MG63 (cell line): ENCODE measurements at regions not wholly inside any gene's neighbourhood (a gene's known extent, or its start where the extent isn't known, plus 50 kb on each side); places are given as distances from the start of the nearest gene placed in this dataset.

ENCODE experiments used
- DNase-seq: peaks from one replicate; pipeline ENCODE4 v3.0.0-alpha.2; 2020
- H3K27me3 ChIP-seq: fragments of 250-450 bp; sonication (Bioruptor Pico); 2 replicates; pipeline ENCODE4 v1.5.1; 2020; ENCODE audit warnings: mild to moderate bottlenecking, moderate library complexity
- H3K36me3 ChIP-seq: fragments of 250-450 bp; sonication (Bioruptor Pico); 2 replicates; pipeline ENCODE4 v1.5.1; 2020; ENCODE audit warnings: mild to moderate bottlenecking, moderate library complexity
- H3K4me3 ChIP-seq: fragments of 250-450 bp; sonication (Bioruptor Pico); 2 replicates; pipeline ENCODE4 v1.5.1; 2020; ENCODE audit warnings: mild to moderate bottlenecking, moderate library complexity
- H3K9me3 ChIP-seq: fragments of 250-450 bp; sonication (Bioruptor Pico); 2 replicates; pipeline ENCODE4 v1.5.1; 2020; ENCODE audit warnings: mild to moderate bottlenecking, moderate library complexity

DNA sequence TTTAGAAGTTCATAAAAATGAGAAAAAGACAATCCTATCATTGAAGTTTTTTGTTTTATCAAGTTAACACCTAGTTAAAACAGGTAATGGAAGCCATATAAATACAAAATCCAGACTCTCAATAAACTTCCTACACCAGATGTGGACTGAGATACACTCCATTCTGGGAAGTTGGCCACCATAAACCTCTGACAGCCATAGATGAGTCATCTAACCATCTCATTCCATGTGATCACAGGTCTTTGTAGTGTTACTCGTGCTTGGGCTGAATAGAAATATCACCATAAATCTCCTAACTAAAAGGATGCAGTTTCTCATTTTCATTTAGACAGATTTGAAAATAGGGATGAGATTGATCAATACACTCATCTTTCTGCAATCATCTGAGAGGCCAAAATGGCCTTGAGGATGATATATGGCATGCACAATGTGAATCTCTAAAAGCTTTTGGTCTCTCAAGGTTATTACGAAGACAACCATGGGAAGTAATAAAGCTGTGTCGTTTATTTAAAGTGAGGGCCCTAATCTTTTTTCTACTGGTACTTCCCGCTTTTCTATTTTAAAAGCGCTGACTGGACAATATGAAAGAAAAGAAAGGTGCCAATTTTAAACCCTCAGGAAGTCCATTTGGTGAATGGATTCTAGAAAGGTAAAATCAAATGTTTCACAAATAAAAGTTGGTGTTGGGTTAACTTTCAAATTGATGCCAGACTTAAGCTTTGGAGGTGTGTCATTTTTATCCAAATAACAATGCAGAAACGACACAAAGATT lies 155.5 kb downstream of the POLR2M start:
- no peak overlapping the region for H3K4me3 ChIP-seq
- H3K36me3 ChIP-seq: no peaks in the 10 kb centered on the region
- H3K9me3 ChIP-seq: no peaks in the 10 kb centered on the region
- DNase-seq: peak; percentile 62
- H3K27me3 ChIP-seq: no peaks in the 10 kb centered on the region

DNA sequence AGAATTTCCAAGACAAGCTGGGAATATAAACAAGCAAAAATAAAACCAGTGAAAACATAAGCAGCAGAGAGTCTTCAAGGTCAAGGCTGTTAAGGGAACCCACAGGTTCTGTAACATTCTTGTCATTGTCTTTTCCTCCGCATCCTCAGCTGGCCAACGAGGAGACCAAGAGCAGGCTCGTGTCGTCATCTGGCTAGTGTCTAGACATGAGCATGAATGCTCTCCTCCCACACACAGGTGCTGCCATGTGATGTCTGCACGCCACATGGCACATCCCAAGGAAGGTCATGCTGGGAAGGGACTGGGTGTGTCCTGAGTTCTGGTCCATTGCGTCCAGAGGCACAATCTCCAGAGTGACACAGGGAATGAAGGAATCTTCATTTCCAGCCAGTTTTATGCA lies 156.2 kb downstream of the POLR2M start:
- DNase-seq: no peak
- Histone ChIP-seq H3K27me3 (no peaks in the 10 kb centered on the region), H3K36me3 (no peaks in the 10 kb centered on the region), H3K9me3 (no peaks in the 10 kb centered on the region), H3K4me3 (no peak overlapping the region)

DNA sequence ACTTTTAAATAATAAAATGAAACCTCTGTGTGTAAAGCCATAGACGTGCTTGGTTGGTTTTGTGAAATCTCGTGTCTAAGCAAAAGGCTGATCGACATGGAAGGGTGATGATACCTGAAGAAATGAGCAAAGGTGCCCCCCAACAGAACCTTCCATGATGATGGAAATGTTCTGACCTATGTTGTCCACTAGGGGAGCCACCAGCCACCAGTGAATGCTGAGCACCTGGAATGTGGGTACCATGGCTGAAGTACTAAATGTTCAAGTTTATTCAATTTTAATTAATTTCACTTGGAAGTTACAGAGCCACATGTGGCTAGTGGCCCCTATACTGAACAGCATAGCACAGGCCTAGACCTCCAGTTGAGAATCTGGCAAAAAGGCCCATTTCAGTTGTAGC lies 158.8 kb downstream of the POLR2M start:
- no peaks in the 10 kb centered on the region; the same call in 1 of the 2 replicates for H3K9me3 ChIP-seq
- DNase-seq: no peak
- H3K4me3 ChIP-seq: no peak overlapping the region
- H3K36me3 ChIP-seq: no peaks in the 10 kb centered on the region
- no peaks in the 10 kb centered on the region for H3K27me3 ChIP-seq

DNA sequence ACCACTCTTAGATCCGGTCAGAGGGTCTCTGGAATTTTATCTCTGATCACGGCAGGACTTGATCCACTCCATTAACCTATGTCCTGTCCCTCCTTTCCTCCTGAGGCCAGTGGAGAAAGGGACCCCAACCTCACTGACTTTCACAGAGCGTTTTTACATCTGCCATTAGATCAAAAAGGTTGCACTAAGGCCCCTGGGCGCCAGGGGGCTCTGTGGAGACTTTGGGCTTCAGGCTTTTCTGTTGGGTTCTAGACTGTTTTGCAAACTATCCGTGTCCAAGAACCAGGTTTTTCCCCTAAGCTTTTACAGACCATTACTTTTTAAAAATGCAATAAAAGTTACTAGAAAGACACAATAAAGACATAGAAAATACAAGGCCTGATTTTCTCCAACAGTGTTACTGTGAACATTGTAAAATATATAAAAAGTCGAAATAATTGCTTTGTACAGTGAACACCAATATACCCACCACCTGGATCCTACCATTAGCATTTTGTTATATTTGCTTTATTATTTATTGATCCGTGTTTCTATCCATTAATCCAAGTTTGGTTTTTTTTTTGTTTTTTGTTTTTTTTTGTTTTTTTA lies 159.7 kb downstream of the POLR2M start:
- DNase-seq: peak; percentile 45
- no peaks in the 10 kb centered on the region for H3K36me3 ChIP-seq
- no peaks in the 10 kb centered on the region for H3K27me3 ChIP-seq
- H3K4me3 ChIP-seq: no peak overlapping the region
- H3K9me3 ChIP-seq: no peaks in the 10 kb centered on the region; the same call in 1 of the 2 replicates

DNA sequence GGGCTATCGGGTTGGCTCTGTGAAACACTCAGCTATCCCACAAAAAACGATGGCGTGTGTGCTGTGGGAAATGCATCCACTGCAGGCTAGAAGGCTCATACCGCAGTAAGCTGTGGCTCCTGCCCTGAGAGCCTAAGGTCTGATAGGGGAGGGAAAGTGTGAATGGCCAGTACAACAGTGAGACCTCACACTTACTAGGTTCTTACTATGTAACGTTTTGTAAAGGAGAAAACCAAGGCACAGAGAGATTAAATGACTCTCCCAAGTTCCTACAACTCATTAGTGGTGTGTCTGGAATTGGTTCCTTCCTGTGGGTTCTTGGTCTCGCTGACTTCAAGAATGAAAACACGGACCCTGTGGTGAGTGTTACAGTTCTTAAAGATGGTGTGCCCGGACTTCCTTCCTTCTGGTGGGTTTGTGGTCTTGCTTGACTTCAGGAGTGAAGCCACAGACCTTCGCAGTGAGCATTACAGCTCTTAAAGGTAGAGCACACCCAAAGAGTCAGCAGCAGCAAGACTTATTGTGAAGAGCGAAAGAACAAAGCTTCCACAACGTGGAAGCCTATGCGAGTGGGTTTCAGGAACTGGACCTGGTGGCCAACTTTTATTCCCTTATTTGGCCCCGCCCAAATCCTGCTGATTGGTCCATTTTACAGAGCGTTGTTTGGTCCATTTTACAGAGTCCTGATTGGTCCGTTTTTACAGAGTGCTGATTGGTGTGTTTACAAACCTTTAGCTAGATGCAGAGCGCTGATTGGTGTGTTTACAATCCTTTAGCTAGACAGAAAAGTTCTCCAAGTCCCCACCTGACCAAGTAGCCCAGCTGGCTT lies 161.7 kb downstream of the POLR2M start:
- Histone ChIP-seq H3K27me3 (no peaks in the 10 kb centered on the region), H3K36me3 (no peaks in the 10 kb centered on the region)

DNA sequence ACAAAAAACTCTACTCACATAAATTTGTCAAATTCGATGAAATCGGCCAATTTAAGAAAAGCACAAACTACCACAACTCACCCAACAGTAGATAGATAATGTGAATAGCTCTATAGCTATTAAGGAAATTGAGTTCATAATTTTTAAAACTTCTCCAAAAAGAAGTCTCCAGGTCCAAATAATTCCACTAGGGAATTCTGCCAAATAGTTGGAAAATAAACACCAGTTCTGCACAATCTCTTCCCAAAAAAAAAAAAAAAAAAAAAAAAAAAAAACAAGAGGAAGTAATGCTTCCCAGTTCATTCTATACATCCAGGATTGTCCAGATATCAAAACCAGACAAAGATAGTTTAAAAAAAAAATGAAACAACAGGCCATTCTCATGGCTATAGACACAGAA lies 164.2 kb downstream of the POLR2M start:
- DNase-seq: no peak
- no peaks in the 10 kb centered on the region for H3K36me3 ChIP-seq
- no peaks in the 10 kb centered on the region for H3K27me3 ChIP-seq
- peaks cover 5% of the 10 kb centered on the region for H3K9me3 ChIP-seq
- no peak overlapping the region for H3K4me3 ChIP-seq

More for the DNA sequence above, 161.7 kb downstream of the POLR2M start:
- Histone ChIP-seq H3K9me3 (no peaks in the 10 kb centered on the region; the same call in 1 of the 2 replicates), H3K4me3 (no peak overlapping the region)
- DNase-seq: no peak

DNA sequence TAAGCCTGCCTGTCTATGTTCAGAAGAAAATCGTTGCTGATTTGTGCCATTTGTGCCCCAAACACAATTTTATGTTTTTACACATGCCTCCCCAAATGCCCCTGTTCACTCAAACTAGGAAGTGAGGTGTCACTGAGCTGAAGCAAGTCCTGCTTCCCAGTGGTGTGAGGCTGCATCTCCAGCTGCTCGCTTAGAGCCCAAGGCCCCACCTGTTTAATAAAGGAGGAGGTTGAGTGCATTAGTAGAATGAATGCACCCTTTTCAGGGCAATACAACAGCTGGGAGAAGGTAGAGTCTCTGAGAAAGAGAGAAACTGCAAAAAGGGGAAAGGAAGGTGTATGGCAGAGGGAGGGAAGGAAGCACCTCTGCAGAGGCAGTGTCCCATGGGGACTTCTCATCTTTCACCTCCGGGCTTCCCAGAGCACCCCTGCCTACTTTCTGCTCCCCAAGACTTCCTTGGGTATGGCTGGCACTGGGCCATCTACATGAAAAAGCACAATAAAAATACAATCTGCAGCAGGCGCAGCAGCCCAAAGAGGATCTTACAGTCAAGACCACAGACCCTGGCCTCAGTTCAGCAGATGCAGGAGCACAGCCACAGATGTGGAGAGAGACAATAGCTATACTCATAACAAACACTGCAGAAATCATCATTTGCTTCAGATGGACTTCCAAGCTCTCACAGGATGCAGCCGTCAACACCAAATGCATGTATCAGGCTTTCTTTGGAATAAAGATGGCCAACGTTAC lies 165.9 kb downstream of the POLR2M start:
- Histone ChIP-seq H3K4me3 (no peak overlapping the region), H3K27me3 (no peaks in the 10 kb centered on the region), H3K9me3 (peaks cover 7% of the 10 kb centered on the region), H3K36me3 (no peaks in the 10 kb centered on the region)
- no peak for DNase-seq

DNA sequence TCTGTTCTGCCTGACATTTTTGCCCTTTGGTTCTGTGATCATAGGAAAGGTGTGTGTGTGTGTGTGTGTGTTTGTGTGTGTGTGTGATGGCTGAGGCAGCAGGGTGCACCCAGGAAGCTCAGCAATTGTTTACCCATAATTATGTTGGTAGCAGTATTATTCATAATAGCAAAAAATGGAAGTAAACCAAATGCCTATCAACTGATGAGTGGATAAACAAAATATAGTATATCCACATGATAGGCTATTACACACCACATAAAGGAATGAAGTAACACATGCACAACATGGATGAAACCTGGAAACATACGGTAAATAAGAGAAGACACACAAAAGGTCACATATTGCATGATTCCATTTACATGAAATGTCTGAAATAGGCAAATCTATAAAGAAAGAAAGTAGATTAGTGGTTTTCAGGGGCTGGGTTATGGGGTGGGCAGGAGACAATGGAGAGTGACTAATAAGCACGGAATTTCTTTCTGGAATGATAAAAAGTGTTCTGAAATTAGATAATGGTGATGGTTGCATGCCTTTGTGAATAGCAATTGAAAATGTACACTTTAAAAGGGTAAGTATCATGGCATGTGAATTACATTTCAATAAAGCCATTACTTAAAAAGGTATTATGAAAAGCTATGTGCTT lies 167.2 kb downstream of the POLR2M start:
- no peak overlapping the region for H3K4me3 ChIP-seq
- H3K9me3 ChIP-seq: peaks cover 7% of the 10 kb centered on the region
- no peaks in the 10 kb centered on the region for H3K27me3 ChIP-seq
- H3K36me3 ChIP-seq: no peaks in the 10 kb centered on the region
- peak; percentile 46 for DNase-seq

DNA sequence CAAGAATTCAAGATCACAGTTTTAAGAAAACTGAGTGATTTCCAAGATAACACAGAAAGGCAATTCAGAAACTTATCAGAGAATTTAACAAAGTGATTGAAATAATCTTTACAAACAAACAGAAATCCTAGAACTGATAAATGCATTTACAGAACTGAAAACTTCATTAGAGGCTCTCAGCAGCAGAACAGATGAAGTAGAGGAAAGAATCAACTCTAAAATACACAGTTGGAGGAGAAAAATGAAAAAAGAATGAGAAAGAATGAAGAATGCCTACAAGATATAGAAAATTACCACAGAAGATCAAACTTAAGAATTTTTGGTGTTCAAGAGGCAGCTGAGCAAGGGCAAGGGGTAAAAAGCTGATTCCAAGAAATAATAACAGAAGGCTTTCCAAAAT lies 168.8 kb downstream of the POLR2M start:
- DNase-seq: no peak
- no peaks in the 10 kb centered on the region for H3K36me3 ChIP-seq
- H3K4me3 ChIP-seq: no peak overlapping the region
- H3K9me3 ChIP-seq: peaks cover 7% of the 10 kb centered on the region; the same call in 1 of the 2 replicates
- H3K27me3 ChIP-seq: no peaks in the 10 kb centered on the region

DNA sequence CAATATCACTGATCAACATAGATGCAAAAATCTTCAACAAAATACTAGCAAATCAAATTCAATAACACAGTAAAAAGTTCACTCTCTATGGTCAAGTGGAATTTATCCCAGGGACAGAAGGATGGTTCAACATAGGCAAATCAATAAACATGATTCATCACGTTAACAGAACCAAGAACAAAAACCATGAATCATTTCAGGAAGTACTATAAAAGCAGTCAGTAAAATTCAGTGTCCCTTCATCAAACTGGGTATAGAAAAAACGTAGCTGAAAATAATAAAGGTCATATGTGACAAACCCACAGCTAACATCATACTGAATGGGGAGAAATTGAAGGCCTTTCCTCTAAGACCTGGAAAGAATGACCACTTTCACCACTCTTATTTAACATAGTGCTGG lies 172.1 kb downstream of the POLR2M start:
- Histone ChIP-seq H3K27me3 (no peaks in the 10 kb centered on the region), H3K4me3 (no peak overlapping the region)
- DNase-seq: no peak

DNA sequence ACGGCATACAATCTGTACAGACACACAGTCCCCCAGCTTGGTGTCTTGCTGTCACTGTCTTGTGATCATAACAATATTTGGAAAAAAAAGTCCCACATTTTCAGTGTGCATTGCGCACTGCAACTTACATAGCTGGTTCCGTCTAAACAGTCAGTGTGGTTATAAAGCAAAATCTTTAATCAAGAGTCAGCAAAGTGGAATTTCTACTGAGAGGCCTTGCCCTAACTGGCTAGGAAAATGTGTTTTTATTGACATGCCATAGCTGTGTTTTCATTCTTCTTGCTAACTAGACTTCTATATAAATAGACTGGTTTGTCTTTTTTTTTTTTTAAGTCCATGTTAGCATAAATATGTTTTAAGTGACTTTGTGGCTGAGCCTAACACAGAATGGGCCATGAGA lies 174.8 kb downstream of the POLR2M start:
- peaks cover 2% of the 10 kb centered on the region; the same call in 1 of the 2 replicates for H3K9me3 ChIP-seq
- H3K27me3 ChIP-seq: no peaks in the 10 kb centered on the region
- no peak for DNase-seq
- no peaks in the 10 kb centered on the region for H3K36me3 ChIP-seq
- no peak overlapping the region for H3K4me3 ChIP-seq

More for the DNA sequence above, 172.1 kb downstream of the POLR2M start:
- Histone ChIP-seq H3K9me3 (peaks cover 7% of the 10 kb centered on the region; the same call in 1 of the 2 replicates), H3K36me3 (no peaks in the 10 kb centered on the region)

DNA sequence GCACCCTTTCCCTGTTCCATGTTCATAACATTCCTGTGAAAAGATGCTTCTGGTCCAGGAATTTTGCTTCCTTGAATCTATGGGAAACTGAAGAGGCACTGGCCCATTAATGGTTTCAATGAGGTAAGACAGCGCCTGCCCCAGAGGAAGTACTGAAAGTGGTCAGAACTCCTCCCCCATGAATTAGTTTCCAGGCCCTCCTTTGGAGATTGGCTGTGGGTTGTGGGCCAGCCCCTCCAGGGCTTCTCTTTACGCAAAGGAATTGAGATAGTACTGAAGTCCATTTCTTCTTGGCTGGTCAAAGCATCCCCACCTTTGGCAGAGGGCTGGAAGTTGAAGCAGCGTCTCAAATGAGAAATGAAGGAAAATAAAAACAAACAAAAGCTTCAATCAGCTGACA lies 175.5 kb downstream of the POLR2M start:
- H3K4me3 ChIP-seq: no peak overlapping the region
- DNase-seq: no peak
- no peaks in the 10 kb centered on the region for H3K36me3 ChIP-seq
- no peaks in the 10 kb centered on the region for H3K9me3 ChIP-seq
- H3K27me3 ChIP-seq: no peaks in the 10 kb centered on the region

DNA sequence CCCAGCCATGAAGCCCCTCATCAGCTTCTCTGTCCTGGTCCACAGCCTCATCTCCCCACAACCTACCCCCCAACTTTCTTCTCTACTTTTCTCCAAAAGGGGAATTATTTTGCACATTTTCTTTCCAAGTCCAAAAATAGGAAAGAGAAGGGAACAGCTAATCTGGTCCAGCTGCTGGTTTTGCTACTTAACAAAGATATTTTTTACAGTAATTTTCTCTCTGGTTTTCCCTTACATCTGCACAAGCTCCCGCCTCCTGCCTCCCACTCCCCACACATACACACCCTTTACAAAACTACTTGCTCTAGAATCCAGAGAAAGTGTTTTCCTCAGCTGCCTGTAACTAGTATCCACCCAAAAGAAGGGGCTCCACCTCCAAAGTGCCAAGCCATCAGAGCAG lies 177.2 kb downstream of the POLR2M start:
- DNase-seq: no peak
- no peaks in the 10 kb centered on the region for H3K9me3 ChIP-seq
- H3K27me3 ChIP-seq: no peaks in the 10 kb centered on the region
- H3K36me3 ChIP-seq: no peaks in the 10 kb centered on the region
- no peak overlapping the region for H3K4me3 ChIP-seq

DNA sequence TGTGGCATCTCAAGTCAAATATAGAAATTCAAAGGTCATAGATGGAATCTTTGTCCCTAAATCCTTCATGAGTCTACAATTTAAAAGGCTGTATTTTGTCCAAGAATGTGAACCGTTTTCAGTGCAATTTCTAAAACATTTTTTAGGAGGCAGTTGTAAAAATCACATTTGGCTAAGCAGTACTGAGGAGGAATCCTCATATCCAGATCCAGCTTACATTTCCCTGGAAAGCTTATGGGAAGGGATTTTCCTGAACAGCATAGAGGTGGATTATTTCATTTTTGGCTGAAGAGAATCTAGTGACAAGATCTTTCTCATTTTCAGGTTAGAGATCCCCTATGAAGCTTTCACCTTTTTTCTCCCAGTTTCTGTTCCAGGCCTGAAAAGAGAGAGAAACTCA lies 178.4 kb downstream of the POLR2M start:
- Histone ChIP-seq H3K4me3 (no peak overlapping the region), H3K27me3 (no peaks in the 10 kb centered on the region), H3K36me3 (no peaks in the 10 kb centered on the region), H3K9me3 (no peaks in the 10 kb centered on the region)
- DNase-seq: no peak

DNA sequence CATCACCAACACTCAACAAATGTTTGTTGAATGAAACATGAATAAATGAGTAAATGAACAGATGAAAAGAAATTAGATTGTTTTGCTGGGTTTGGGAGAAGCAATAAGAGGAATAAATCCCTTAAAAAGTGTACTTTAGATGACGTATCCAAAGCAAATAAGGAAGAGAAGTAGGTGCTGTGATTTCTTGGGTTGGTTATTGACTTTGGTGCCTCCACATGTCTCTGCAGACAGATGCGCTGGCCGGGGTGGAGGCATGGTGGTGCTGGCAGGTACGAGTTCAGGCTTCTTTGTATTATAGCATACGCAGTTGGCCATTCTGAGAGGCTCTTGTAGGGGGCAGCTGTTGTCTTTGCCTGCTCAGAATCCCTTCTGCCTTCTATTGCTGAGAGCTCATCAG lies 178.9 kb downstream of the POLR2M start:
- Histone ChIP-seq H3K9me3 (no peaks in the 10 kb centered on the region), H3K27me3 (no peaks in the 10 kb centered on the region), H3K4me3 (no peak overlapping the region), H3K36me3 (no peaks in the 10 kb centered on the region)
- DNase-seq: no peak

DNA sequence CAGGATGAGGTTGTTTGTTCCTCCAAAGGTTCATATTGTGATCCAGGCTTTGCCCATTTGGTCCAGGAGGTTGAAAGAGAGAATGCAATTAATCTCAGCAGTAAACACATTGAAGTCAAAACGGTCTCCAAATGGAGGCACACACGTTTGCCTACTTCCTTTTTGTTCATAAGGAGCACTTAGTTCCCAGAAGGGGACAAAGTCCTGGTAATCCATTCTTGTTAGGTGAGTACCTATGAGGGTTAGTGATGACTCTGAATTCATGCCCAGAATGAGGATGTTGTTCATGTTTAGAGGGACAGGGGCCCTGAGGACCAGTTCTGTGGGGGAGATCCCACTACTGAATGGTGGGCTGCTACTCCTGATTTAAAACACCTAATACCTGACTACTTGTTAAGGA lies 177.7 kb downstream of the ALDH1A2 start:
- no peak for DNase-seq
- no peaks in the 10 kb centered on the region for H3K36me3 ChIP-seq
- peaks cover 11% of the 10 kb centered on the region for H3K9me3 ChIP-seq
- no peak overlapping the region for H3K4me3 ChIP-seq
- H3K27me3 ChIP-seq: no peaks in the 10 kb centered on the region
